Gastrocnemius medialis (tissue), 4 donors: ENCODE measurements at regions not wholly inside any gene's neighbourhood (a gene's known extent, or its start where the extent isn't known, plus 50 kb on each side); places are given as distances from the start of the nearest gene placed in this dataset.

Experiments
- ATAC-seq, 2 donors: fragments of 150-250 bp; one replicate each; pipeline ENCODE4 v1.9.1; 2016
- DNase-seq, 2 donors: peaks; one replicate each; pipeline ENCODE4 v3.0.0-alpha.2; 2019
- H3K27ac ChIP-seq, 4 donors: fragments of 200-600 bp; sonication (generic); 1 replicate in 1 of 4; 2 replicates in 3 of 4; pipeline ENCODE4 v1.5.1; 2016 to 2018; ENCODE audit warnings: mild to moderate bottlenecking in 2 of 4, moderate library complexity in 1 of 4
- H3K27me3 ChIP-seq, 3 donors: fragments of 200-600 bp; sonication (generic) in 2 of 3; 1 replicate in 1 of 3; 2 replicates in 2 of 3; pipeline versions ENCODE4 v1.5.1 to v1.6.0; 2016 to 2019; ENCODE audit warnings: mild to moderate bottlenecking in 1 of 3, moderate library complexity in 1 of 3
- H3K36me3 ChIP-seq, 2 donors: fragments of 200-600 bp; sonication (generic) in 1 of 2; one replicate each; pipeline ENCODE4 v1.5.1; 2017 to 2018
- H3K4me1 ChIP-seq, 2 donors: fragments of 200-600 bp; sonication (generic) in 1 of 2; one replicate each; pipeline ENCODE4 v1.5.1; 2016 to 2017; ENCODE audit warnings: mild to moderate bottlenecking in 2 of 2
- H3K4me3 ChIP-seq, 4 donors: fragments of 200-600 bp; sonication (generic) in 3 of 4; 1 replicate in 1 of 4; 2 replicates in 3 of 4; pipeline ENCODE4 v1.5.1; 2016 to 2019; ENCODE audit warnings: mild to moderate bottlenecking in 2 of 4
- H3K9me3 ChIP-seq, 3 donors: fragments of 200-600 bp; sonication (generic) in 2 of 3; 1 replicate in 1 of 3; 2 replicates in 2 of 3; pipeline ENCODE4 v1.5.1; 2016 to 2019
- POLR2A ChIP-seq, 2 donors: fragments of 450-650 bp; IDR thresholded peaks; one replicate each; pipeline ENCODE4 v1.6.1; 2017; ENCODE audit warnings: antibody characterized with exemption in 2 of 2, mild to moderate bottlenecking in 2 of 2, moderate library complexity in 2 of 2
- in situ Hi-C, 4 donors: fragments of 200-750 bp; cut with MboI; loops; one replicate each; pipeline versions ENCODE4 v1.15.0 to v1.8.0; 2017; ENCODE audit warnings: low sequenced_read_pairs in 4 of 4
- intact Hi-C: fragments of 100-400 bp; cut with DNase I; formaldehyde crosslinking; loops from one replicate; pipeline ENCODE4 v1.15.1; 2023; ENCODE audit warnings: low total_unique reads
- TF ChIP-seq, protein P1 (sequence below), 5 experiments: fragments of 450-650 bp in 3 of 5; fragments of 200-600 bp in 2 of 5; sonication (generic) in 2 of 5; IDR thresholded peaks in 4 of 5; conservative IDR thresholded peaks in 1 of 5; 1 replicate in 4 of 5; 2 replicates in 1 of 5; pipeline ENCODE4 v1.5.1; 2016 to 2019; ENCODE audit warnings: antibody characterized with exemption in 5 of 5, mild to moderate bottlenecking in 3 of 5, moderate library complexity in 3 of 5

DNA sequence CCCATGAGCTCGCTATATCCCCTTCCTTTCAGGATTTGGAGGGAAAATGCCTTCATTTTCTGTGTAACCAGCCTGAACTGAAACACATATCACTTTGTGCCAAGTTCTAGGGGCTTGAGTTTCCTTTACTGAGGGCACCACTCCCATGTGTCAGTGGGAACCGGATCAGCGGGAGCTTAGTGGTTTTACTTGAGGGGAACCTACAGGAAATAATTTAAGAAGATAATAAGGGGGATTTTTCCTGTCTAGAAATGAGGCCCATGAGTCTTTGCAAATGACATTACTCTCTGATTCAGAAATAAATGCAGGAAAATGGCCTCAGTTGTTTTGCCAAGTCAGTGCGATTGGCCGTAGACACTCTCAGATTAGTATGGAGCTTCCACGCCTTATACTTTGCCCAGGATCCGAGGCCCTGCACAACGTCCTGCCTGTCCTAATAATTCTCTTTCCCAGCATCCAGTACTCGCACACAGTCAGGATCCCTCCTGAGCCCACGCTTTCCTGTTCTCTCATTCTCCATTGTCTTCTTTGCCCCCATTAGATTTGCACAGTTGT lies 86.4 kb upstream of the LYZL1 start:
- TF ChIP-seq POLR2A (IDR thresholded peaks at IDR 0.05) = no peak
- TF ChIP-seq, protein P1, sequence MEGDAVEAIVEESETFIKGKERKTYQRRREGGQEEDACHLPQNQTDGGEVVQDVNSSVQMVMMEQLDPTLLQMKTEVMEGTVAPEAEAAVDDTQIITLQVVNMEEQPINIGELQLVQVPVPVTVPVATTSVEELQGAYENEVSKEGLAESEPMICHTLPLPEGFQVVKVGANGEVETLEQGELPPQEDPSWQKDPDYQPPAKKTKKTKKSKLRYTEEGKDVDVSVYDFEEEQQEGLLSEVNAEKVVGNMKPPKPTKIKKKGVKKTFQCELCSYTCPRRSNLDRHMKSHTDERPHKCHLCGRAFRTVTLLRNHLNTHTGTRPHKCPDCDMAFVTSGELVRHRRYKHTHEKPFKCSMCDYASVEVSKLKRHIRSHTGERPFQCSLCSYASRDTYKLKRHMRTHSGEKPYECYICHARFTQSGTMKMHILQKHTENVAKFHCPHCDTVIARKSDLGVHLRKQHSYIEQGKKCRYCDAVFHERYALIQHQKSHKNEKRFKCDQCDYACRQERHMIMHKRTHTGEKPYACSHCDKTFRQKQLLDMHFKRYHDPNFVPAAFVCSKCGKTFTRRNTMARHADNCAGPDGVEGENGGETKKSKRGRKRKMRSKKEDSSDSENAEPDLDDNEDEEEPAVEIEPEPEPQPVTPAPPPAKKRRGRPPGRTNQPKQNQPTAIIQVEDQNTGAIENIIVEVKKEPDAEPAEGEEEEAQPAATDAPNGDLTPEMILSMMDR (IDR thresholded peaks at IDR 0.05 in 4 of 5, conservative IDR thresholded peaks at IDR 0.05 in 1 of 5) = no peak
- intact Hi-C loops = no loop called here
- in situ Hi-C loops = no loop called here
- ATAC-seq (no peak), DNase-seq (no peak)
- Histone ChIP-seq H3K4me3 (no peak overlapping the region), H3K27ac (no peak overlapping the region), H3K9me3 (no peaks in the 10 kb centered on the region), H3K4me1 (no peaks in the 10 kb centered on the region), H3K27me3 (no peaks in the 10 kb centered on the region), H3K36me3 (no peaks in the 10 kb centered on the region)

DNA sequence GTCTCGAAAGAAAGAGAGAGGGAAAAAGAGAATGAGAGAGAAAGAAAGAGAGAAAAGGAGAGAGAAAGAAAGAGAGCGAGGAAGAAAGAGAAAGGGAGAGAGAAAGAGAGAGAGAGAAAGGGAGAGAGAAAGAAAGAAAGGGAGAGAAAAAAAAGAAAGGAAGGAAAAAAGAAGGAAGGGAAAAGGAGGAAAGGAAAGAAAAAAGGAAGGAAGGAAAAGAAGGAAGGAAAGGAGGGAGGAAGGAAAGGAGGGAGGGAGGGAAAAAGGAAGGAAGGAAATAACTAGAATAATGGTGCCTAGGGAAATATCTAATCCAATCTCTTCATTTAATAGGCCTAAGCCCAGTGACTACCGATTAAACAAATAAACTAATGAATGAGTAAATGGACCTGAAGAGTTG lies 85.4 kb upstream of the LYZL1 start:
- in situ Hi-C loops (no loop called here), intact Hi-C loops (no loop called here)
- no peaks in the 10 kb centered on the region for H3K9me3 ChIP-seq
- no peak for ATAC-seq
- no peaks in the 10 kb centered on the region for H3K4me1 ChIP-seq
- H3K36me3 ChIP-seq = no peaks in the 10 kb centered on the region
- no peak overlapping the region for H3K4me3 ChIP-seq
- no peak overlapping the region for H3K27ac ChIP-seq
- no peaks in the 10 kb centered on the region for H3K27me3 ChIP-seq
- TF ChIP-seq POLR2A (IDR thresholded peaks at IDR 0.05) = no peak
- TF ChIP-seq, protein P1 (IDR thresholded peaks at IDR 0.05 in 4 of 5, conservative IDR thresholded peaks at IDR 0.05 in 1 of 5) = no peak
- no peak for DNase-seq

DNA sequence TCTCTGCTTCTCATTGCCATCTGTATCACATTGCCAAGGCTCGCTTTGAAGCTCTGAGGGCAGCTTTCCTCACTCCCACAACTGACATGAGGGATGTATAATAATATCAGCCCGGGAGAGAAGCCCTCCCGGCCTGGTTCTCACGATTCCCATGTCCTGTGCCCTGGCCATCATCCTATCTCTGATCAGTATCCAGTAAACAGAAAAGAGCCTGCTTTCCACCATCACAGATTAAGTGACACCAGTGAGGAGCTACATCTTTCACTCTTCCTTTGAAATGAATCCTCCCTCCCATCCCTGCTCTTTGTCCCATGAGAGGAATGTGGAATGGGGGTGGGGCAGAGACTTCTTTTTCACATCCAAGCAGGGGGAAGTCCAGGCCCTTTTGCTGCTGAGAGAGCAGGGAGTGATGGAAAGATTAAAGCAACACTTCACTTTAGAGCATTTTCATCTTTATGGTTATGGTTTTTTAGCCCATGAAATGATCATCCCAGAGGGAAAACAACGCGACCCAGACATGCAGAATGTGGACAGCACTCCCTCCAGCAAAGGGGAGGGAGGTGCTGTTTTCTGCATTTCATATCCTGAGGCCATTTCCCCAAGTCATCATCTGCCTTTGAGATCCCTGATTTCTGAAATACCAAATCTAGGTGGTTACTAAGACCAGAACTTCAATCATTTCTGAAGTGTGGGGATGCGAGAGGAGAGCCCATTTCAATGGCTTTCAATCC lies 84.6 kb upstream of the LYZL1 start:
- H3K36me3 ChIP-seq = no peaks in the 10 kb centered on the region
- ATAC-seq = no peak
- no peak overlapping the region for H3K4me3 ChIP-seq
- H3K27ac ChIP-seq = no peak overlapping the region
- TF ChIP-seq POLR2A (IDR thresholded peaks at IDR 0.05) = no peak
- TF ChIP-seq, protein P1 (IDR thresholded peaks at IDR 0.05 in 4 of 5, conservative IDR thresholded peaks at IDR 0.05 in 1 of 5) = no peak
- intact Hi-C loops = no loop called here
- in situ Hi-C loops = no loop called here
- no peaks in the 10 kb centered on the region for H3K27me3 ChIP-seq
- no peaks in the 10 kb centered on the region for H3K9me3 ChIP-seq
- no peaks in the 10 kb centered on the region for H3K4me1 ChIP-seq
- DNase-seq = no peak

DNA sequence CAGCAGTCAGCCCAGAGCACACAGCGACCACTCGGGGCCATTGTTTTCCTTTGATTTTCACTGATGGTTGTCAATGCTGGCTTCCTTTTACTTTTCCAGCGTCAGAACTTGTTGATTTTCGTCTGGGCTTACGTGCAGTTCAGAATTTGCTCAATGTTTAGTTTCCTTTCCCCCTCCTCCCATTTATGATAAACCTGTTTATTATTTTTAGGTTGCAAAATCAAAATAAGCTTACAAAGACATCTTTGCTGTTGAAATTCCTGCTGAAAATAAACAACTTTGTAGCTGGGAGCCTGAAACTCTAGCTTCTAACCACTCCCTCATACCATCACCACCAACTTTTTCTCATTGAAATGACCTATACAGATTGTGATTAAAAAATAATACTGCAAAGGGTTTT lies 83.1 kb upstream of the LYZL1 start:
- Histone ChIP-seq H3K36me3 (no peaks in the 10 kb centered on the region), H3K9me3 (no peaks in the 10 kb centered on the region), H3K27ac (no peak overlapping the region), H3K4me1 (no peaks in the 10 kb centered on the region), H3K27me3 (no peaks in the 10 kb centered on the region), H3K4me3 (no peak overlapping the region)
- TF ChIP-seq, protein P1 (IDR thresholded peaks at IDR 0.05 in 4 of 5, conservative IDR thresholded peaks at IDR 0.05 in 1 of 5) = no peak
- no peak for TF ChIP-seq POLR2A (IDR thresholded peaks at IDR 0.05)
- intact Hi-C loops (no loop called here), in situ Hi-C loops (no loop called here)
- ATAC-seq (no peak), DNase-seq (no peak)
